ENCODE measurements at regions not wholly inside any gene's neighbourhood (a gene's known extent, or its start where the extent isn't known, plus 50 kb on each side); places are given as distances from the start of the nearest gene placed in this dataset.

- in situ Hi-C loops (cut with HindIII; ENCODE audit: low pct_unique_long_range_greater_than_20kb, low sequenced_read_pairs) = no loop called here
- DNase-seq (ENCODE audit: low read depth, low spot score) = no peak
Observed at GRCh38 chr12:4223273-4223845, 50.2 kb upstream of the CCND2 start.

GRCh38 chr12:4221258-4221620 lies 52.3 kb upstream of the CCND2 start:
- DNase-seq (ENCODE audit: low read depth, low spot score) = no peak
- in situ Hi-C loops (cut with HindIII; ENCODE audit: low pct_unique_long_range_greater_than_20kb, low sequenced_read_pairs) = no loop called here

DNA sequence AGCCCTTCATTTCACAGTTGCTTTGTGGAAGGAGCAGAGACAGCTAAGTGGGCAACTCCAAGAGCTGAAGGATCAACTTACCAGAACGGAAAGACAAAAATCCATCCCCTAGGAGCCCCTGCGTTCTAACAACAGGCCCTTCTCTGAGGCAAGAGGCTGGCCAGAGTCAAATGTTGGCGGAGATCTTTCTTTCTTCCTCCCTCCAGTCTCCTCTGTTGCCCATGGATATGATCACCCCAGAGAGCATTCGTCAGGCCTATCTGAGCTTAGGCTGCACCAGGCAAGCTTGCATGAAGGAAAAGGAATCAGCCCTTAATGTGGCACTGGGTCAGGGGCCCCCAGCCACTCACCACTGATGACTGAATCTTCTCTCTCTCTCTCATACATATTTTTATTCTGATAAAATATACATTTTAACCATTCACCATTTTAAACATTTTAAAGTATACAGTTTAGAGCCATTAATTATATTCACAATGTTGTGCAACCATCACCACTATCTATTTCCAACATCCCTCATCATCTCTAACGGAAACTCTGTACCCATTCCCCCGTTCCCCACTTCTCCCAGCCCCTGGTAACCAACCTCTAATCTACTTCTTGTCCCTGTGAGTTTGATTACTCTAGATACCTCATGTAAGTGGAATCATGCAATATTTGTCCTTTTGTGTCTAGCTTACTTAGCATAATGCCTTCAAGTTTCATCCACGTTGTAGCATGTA lies 52.9 kb upstream of the CCND2 start:
- in situ Hi-C loops (cut with HindIII; ENCODE audit: low pct_unique_long_range_greater_than_20kb, low sequenced_read_pairs) = no loop called here

GRCh38 chr12:4217091-4217490 lies 56.5 kb upstream of the CCND2 start:
- DNase-seq (ENCODE audit: low read depth, low spot score) = no peak
- in situ Hi-C loops (cut with HindIII; ENCODE audit: low pct_unique_long_range_greater_than_20kb, low sequenced_read_pairs) = no loop called here

More for the DNA sequence above, 52.9 kb upstream of the CCND2 start:
- DNase-seq (ENCODE audit: low read depth, low spot score) = no peak

- no peak for DNase-seq (ENCODE audit: low read depth, low spot score)
- in situ Hi-C loops (cut with HindIII; ENCODE audit: low pct_unique_long_range_greater_than_20kb, low sequenced_read_pairs) = no loop called here
Observed at GRCh38 chr12:4216187-4216927, 57.2 kb upstream of the CCND2 start.

GRCh38 chr12:4215229-4216186 lies 58.1 kb upstream of the CCND2 start:
- DNase-seq (ENCODE audit: low read depth, low spot score) = no peak

GRCh38 chr12:4214877-4215228 lies 58.7 kb upstream of the CCND2 start:
- in situ Hi-C loops (cut with HindIII; ENCODE audit: low pct_unique_long_range_greater_than_20kb, low sequenced_read_pairs) = no loop called here
- no peak for DNase-seq (ENCODE audit: low read depth, low spot score)

More at GRCh38 chr12:4215229-4216186, 58.1 kb upstream of the CCND2 start:
- in situ Hi-C loops (cut with HindIII; ENCODE audit: low pct_unique_long_range_greater_than_20kb, low sequenced_read_pairs) = no loop called here

GRCh38 chr12:4213471-4213870 lies 60.1 kb upstream of the CCND2 start:
- in situ Hi-C loops (cut with HindIII; ENCODE audit: low pct_unique_long_range_greater_than_20kb, low sequenced_read_pairs) = no loop called here

DNA sequence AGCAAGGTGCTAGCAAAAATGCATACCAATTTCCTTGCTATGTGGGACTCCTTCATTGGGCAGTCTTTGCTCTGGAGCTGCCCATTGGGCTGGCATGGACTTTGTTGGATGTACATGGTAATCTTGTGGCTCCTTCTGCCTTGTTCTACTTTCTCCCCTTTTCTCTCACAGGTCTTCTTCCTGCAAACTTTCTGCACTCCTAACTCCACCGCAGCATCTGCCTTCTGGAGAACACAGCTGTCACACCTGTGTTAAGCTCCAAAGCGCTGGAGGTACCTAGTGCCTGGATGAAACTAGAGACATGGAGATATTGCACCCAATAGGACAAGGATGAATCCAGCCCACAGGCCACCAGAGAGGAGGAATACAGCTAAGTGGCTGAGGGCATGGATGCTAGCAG lies 60.7 kb upstream of the CCND2 start:
- in situ Hi-C loops (cut with HindIII; ENCODE audit: low pct_unique_long_range_greater_than_20kb, low sequenced_read_pairs) = no loop called here
- DNase-seq (ENCODE audit: low read depth, low spot score) = no peak

More at GRCh38 chr12:4213471-4213870, 60.1 kb upstream of the CCND2 start:
- no peak for DNase-seq (ENCODE audit: low read depth, low spot score)

DNA sequence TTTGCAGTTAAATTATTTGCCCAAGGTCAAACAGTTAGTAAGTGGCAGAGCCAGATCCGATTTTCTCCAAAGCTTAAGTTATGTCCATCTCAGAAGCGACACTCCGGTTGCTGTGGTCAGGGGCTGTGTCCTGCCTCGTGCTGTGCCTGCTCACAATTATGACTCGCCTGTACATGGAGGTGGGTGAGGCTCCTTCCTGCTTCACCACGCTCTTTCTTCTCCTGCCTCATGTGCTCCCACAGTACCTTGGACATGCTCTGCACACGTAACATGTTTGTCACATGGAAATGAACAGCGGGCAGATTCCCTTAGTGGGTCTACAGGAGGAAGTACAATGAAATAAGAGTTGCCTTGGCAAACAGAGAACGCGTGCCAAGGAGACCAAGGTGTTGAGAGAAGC lies 62.2 kb upstream of the CCND2 start:
- in situ Hi-C loops (cut with HindIII; ENCODE audit: low pct_unique_long_range_greater_than_20kb, low sequenced_read_pairs) = no loop called here
- no peak for DNase-seq (ENCODE audit: low read depth, low spot score)

DNA sequence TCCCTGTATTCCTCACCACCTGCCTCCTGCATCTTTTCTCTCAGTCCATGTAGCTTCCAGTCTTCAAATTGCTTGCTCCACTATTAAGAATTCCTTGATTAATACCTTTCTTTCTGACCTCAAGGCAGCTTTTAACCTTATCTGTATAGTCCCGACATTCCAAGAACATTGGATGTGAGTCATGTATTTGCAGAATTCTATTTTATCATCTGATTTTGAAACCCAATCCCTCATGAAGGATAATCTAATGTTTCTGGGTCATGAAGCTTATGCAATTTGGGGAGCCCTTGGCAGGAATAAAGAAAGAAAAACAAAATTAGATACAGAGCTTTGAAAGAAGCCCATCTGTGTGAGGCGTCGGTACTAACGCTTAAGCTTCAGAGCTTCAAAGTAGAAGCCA lies 63.4 kb upstream of the CCND2 start:
- DNase-seq (ENCODE audit: low read depth, low spot score) = no peak
- in situ Hi-C loops (cut with HindIII; ENCODE audit: low pct_unique_long_range_greater_than_20kb, low sequenced_read_pairs) = no loop called here

- DNase-seq (ENCODE audit: low read depth, low spot score) = no peak
- in situ Hi-C loops (cut with HindIII; ENCODE audit: low pct_unique_long_range_greater_than_20kb, low sequenced_read_pairs) = no loop called here
Observed at GRCh38 chr12:4206470-4206869, 67.1 kb upstream of the CCND2 start.

- no peak for DNase-seq (ENCODE audit: low read depth, low spot score)
- in situ Hi-C loops (cut with HindIII; ENCODE audit: low pct_unique_long_range_greater_than_20kb, low sequenced_read_pairs) = no loop called here
Observed at GRCh38 chr12:4203772-4204376, 69.7 kb upstream of the CCND2 start.

GRCh38 chr12:4202918-4203317 lies 70.6 kb upstream of the CCND2 start:
- DNase-seq (ENCODE audit: low read depth, low spot score) = no peak
- in situ Hi-C loops (cut with HindIII; ENCODE audit: low pct_unique_long_range_greater_than_20kb, low sequenced_read_pairs) = no loop called here

- DNase-seq (ENCODE audit: low read depth, low spot score) = no peak
- in situ Hi-C loops (cut with HindIII; ENCODE audit: low pct_unique_long_range_greater_than_20kb, low sequenced_read_pairs) = no loop called here
Observed at GRCh38 chr12:4202487-4202886, 71.1 kb upstream of the CCND2 start.

- in situ Hi-C loops (cut with HindIII; ENCODE audit: low pct_unique_long_range_greater_than_20kb, low sequenced_read_pairs) = no loop called here
- no peak for DNase-seq (ENCODE audit: low read depth, low spot score)
Observed at GRCh38 chr12:4201333-4202100, 72.0 kb upstream of the CCND2 start.
